NT2/D1 (cell line): ENCODE measurements at regions not wholly inside any gene's neighbourhood (a gene's known extent, or its start where the extent isn't known, plus 50 kb on each side); places are given as distances from the start of the nearest gene placed in this dataset.

ENCODE experiments used
- SUZ12 ChIP-seq: IDR thresholded peaks from 2 replicates; pipeline ENCODE4 v1.6.1; 2011; ENCODE audit not compliant: insufficient read length, insufficient read depth; ENCODE audit errors: extremely low read depth
- YY1 ChIP-seq: IDR thresholded peaks from 2 replicates; pipeline ENCODE4 v1.6.1; 2011; ENCODE audit not compliant: insufficient read length, insufficient read depth
- ZNF274 ChIP-seq: IDR thresholded peaks from 2 replicates; pipeline ENCODE4 v1.6.1; 2011; ENCODE audit warnings: mild to moderate bottlenecking, low read depth, low read length

DNA sequence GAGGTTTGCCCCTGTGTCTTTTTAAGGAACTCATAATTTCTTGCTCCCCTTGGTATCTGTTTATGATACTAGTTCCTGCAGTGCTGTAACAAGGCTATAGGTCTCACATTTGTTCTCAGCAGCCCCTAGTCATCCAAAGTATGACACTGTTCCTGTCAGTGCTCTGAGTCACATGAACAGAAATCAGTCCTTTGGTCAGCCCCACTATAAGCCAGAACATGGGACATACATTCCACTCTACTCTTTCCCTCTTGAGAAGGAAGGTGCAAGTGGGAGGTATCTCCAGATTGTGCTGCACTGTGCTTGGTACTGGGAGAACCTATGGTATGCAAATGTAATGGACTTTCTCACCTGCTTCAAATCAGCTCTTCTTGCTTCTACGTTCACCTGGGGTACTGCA lies 87.0 kb downstream of the IARS1 start:
- no peak for TF ChIP-seq SUZ12
- TF ChIP-seq ZNF274: no peak
- no peak for TF ChIP-seq YY1
